GM12878 (cell line): ENCODE measurements at regions not wholly inside any gene's neighbourhood (a gene's known extent, or its start where the extent isn't known, plus 50 kb on each side); places are given as distances from the start of the nearest gene placed in this dataset.

Source experiments
- ATAC-seq: fragments of 200-7000 bp; cut with Tn5 transposase; 3 replicates; pipeline ENCODE4 v1.9.1; 2020; ENCODE audit warnings: mild to moderate bottlenecking, moderate library complexity
- BruUV-seq: library from RNA; stranded (reverse); fragments of 400-500 nt; replicated peaks from 2 replicates; lab custom pipeline; 2021; lab: Mats Ljungman, UMichigan
- CTCF ChIA-PET: fragments of 300-600 bp; sonication (Branson Sonifier 250); formaldehyde crosslinking; extraction: SDS; loops from one replicate; lab custom pipeline; 2021; ENCODE audit warnings: inconsistent platforms; lab: Yijun Ruan, JAX
- POLR2A ChIA-PET: fragments of 350-600 bp; formaldehyde crosslinking; extraction: SDS; loops from one replicate; lab custom pipeline; 2021; ENCODE audit warnings: inconsistent platforms; lab: Charles Lee
- RAD21 ChIA-PET: fragments of 300-600 bp; sonication (Branson Sonifier 250); formaldehyde crosslinking; loops from one replicate; lab custom pipeline; 2023; ENCODE audit warnings: antibody characterized with exemption; ENCODE audit not compliant: unreplicated experiment; lab: Charles Lee
- SMC1A ChIA-PET: fragments of 300-600 bp; sonication (Branson Sonifier 250); formaldehyde crosslinking; loops from one replicate; lab custom pipeline; 2023; ENCODE audit not compliant: unreplicated experiment, uncharacterized antibody; lab: Charles Lee
- DNase-seq: peaks from one replicate; pipeline ENCODE4 v3.0.0-alpha.2; 2011; ENCODE audit warnings: low read depth, low spot score
- FAIRE-seq: peaks from 3 replicates; lab custom pipeline; 2011; peaks lifted over from hg19 to GRCh38; lab: Jason Lieb, UNC
- H2AFZ ChIP-seq: 2 replicates; pipeline ENCODE4 v1.6.0; 2011; ENCODE audit warnings: low read depth, low read length, control low read depth; ENCODE audit not compliant: control insufficient read depth
- H3K27ac ChIP-seq: 2 replicates; pipeline ENCODE4 v1.5.1; 2011; ENCODE audit warnings: control low read depth; ENCODE audit not compliant: control insufficient read depth, insufficient read depth
- H3K27me3 ChIP-seq, 2 experiments: replicated peaks in 1 of 2; 2 replicates each; pipeline versions ENCODE4 v1.6.0 to v1.6.1; 2011; ENCODE audit warnings: low read length in 1 of 2; ENCODE audit not compliant: control insufficient read depth in 2 of 2, insufficient read depth in 2 of 2
- H3K36me3 ChIP-seq, 2 experiments: 2 replicates each; pipeline ENCODE4 v1.5.1; 2011; ENCODE audit warnings: low read length in 1 of 2; ENCODE audit not compliant: control insufficient read depth in 2 of 2, insufficient read depth in 2 of 2
- H3K4me1 ChIP-seq: 2 replicates; pipeline ENCODE4 v1.6.1; 2011; ENCODE audit warnings: mild to moderate bottlenecking, low read length, moderate library complexity, mixed read lengths; ENCODE audit not compliant: control insufficient read depth, insufficient read depth
- H3K4me2 ChIP-seq: 2 replicates; pipeline ENCODE4 v1.6.0; 2011; ENCODE audit warnings: control low read depth; ENCODE audit not compliant: control insufficient read depth, insufficient read depth
- H3K4me3 ChIP-seq: fragments of 200-600 bp; sonication (generic); 2 replicates; pipeline ENCODE4 v1.5.1; 2016
- H3K79me2 ChIP-seq: 2 replicates; pipeline ENCODE4 v1.6.0; 2011; ENCODE audit warnings: low read length; ENCODE audit not compliant: control insufficient read depth, insufficient read depth
- H3K9ac ChIP-seq: 2 replicates; pipeline ENCODE4 v1.8.0; 2011; ENCODE audit warnings: low read length, control low read depth, mixed read lengths; ENCODE audit not compliant: control insufficient read depth, insufficient read depth
- H3K9me3 ChIP-seq: replicated peaks from 3 replicates; pipeline ENCODE4 v1.5.1; 2011; ENCODE audit warnings: mild to moderate bottlenecking, low read length; ENCODE audit not compliant: control insufficient read depth, insufficient read depth
- H4K20me1 ChIP-seq: 2 replicates; pipeline ENCODE4 v1.6.0; 2011; ENCODE audit not compliant: control insufficient read depth, insufficient read depth
- ASH2L ChIP-seq: fragments of 300-600, 200-600 bp; sonication (generic); IDR thresholded peaks from 2 replicates; pipeline ENCODE4 v1.6.1; 2017; ENCODE audit warnings: low read depth, mild to moderate bottlenecking, borderline replicate concordance
- NFIC ChIP-seq: IDR thresholded peaks from 2 replicates; pipeline ENCODE4 v1.6.1; 2012; ENCODE audit warnings: low read depth, mild to moderate bottlenecking, inconsistent platforms, low read length, moderate library complexity
- NFYB ChIP-seq: IDR thresholded peaks from 2 replicates; pipeline ENCODE4 v1.6.1; 2011; ENCODE audit warnings: low read depth, mild to moderate bottlenecking, low read length, improper control_type of control experiment, moderate library complexity; ENCODE audit not compliant: insufficient read depth
- NR2C1 ChIP-seq: fragments of 450-650 bp; IDR thresholded peaks from 2 replicates; pipeline ENCODE4 v1.6.1; 2017; ENCODE audit warnings: antibody characterized with exemption, mild to moderate bottlenecking, moderate library complexity
- SREBF1 ChIP-seq: IDR thresholded peaks from 2 replicates; pipeline ENCODE4 v1.6.1; 2012; ENCODE audit warnings: mild to moderate bottlenecking, low read length
- WGBS: methylation state at CpG from one replicate; pipeline ENCODE4 v1.1.6; 2016; ENCODE audit warnings: low lambda C conversion rate; ENCODE audit not compliant: insufficient replicate concordance, insufficient coverage; ENCODE audit errors: missing lambda C conversion rate; 5-methylcytosine and 5-hydroxymethylcytosine counted together
- in situ Hi-C: fragments of 300-500 bp; cut with MboI; formaldehyde crosslinking; loops from 9 replicates; pipeline ENCODE4 v1.14.3; 2018; ENCODE audit warnings: mixed read lengths
- intact Hi-C: fragments of 100-400 bp; cut with micrococcal nuclease; formaldehyde crosslinking; loops from one replicate; pipeline ENCODE4 v1.14.2; 2022; ENCODE audit not compliant: unreplicated experiment
- TF ChIP-seq, protein P1 (sequence below): fragments of 450-650 bp; IDR thresholded peaks from 2 replicates; pipeline ENCODE4 v1.6.1; 2016; ENCODE audit warnings: mild to moderate bottlenecking

- CTCF ChIA-PET: no interaction called here
- Histone ChIP-seq H3K4me2 (no peak overlapping the region), H3K9ac (no peak overlapping the region), H3K4me1 (no peaks in the 10 kb centered on the region), H3K9me3 (no peaks in the 10 kb centered on the region), H3K27me3 (no peaks in the 10 kb centered on the region), H3K79me2 (no peaks in the 10 kb centered on the region), H4K20me1 (no peaks in the 10 kb centered on the region), H2AFZ (no peak overlapping the region), H3K36me3 (no peaks in the 10 kb centered on the region), H3K4me3 (no peak overlapping the region), H3K27ac (no peak overlapping the region)
- RAD21 ChIA-PET: no interaction called here
- TF ChIP-seq NFYB: no peak
- ATAC-seq (no peak), DNase-seq (no peak), FAIRE-seq (no peak)
- POLR2A ChIA-PET: no interaction called here
- 0% methylated on average over 5 of the region's 5 CpGs for WGBS
- no TSS peak for BruUV-seq
- intact Hi-C loops (no loop called here), in situ Hi-C loops (no loop called here)
- SMC1A ChIA-PET: no interaction called here
Observed at GRCh38 chr5:155624597-155625241, 611.2 kb downstream of the KIF4B start.

DNA sequence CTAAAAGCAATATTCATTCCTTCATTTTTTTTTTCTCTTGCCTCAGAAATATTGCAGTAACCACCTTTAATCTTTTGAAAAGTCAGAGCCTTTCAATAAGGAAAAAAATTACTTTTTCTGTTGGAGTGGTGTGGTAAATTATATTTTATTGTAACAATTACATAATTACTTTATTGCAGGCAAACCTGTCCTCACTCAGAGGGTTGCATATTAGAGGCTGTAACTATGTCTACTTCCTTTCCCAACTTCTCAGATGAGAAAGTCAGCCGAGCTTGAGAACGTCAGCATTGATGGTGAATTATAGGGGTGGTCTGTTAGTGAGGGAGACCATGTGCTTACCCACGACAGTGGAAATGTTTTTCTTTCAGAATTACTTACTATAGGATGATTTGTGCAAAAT, 611.8 kb downstream of the KIF4B start:
- DNase-seq (no peak), ATAC-seq (no peak), FAIRE-seq (no peak)
- intact Hi-C loops (no loop called here), in situ Hi-C loops (no loop called here)
- POLR2A ChIA-PET: no interaction called here
- no peak overlapping the region for H3K4me3 ChIP-seq
- H3K4me2 ChIP-seq: no peak overlapping the region
- H3K9ac ChIP-seq: no peak overlapping the region
- SMC1A ChIA-PET: no interaction called here
- RAD21 ChIA-PET: no interaction called here
- no peaks in the 10 kb centered on the region for H3K79me2 ChIP-seq
- no peaks in the 10 kb centered on the region for H3K36me3 ChIP-seq
- no peak overlapping the region for H2AFZ ChIP-seq
- H3K9me3 ChIP-seq: no peaks in the 10 kb centered on the region
- CTCF ChIA-PET: interaction anchor here (0.6 to 0.7 kb wide), 2 partner anchors 40 to 793 kb away, joined by 3 read pairs; no protein-coding TSS in a partner anchor
- H4K20me1 ChIP-seq: no peaks in the 10 kb centered on the region
- no peaks in the 10 kb centered on the region for H3K27me3 ChIP-seq
- H3K27ac ChIP-seq: no peak overlapping the region
- TF ChIP-seq NFIC: no peak
- TF ChIP-seq ASH2L: no peak
- no peak for TF ChIP-seq SREBF1
- no peak for TF ChIP-seq NR2C1
- TF ChIP-seq, protein P1, sequence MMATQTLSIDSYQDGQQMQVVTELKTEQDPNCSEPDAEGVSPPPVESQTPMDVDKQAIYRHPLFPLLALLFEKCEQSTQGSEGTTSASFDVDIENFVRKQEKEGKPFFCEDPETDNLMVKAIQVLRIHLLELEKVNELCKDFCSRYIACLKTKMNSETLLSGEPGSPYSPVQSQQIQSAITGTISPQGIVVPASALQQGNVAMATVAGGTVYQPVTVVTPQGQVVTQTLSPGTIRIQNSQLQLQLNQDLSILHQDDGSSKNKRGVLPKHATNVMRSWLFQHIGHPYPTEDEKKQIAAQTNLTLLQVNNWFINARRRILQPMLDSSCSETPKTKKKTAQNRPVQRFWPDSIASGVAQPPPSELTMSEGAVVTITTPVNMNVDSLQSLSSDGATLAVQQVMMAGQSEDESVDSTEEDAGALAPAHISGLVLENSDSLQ: no peak
- no peaks in the 10 kb centered on the region for H3K4me1 ChIP-seq
- no TSS peak for BruUV-seq
- whole genome bisulfite sequencing: 0% methylated on average over 3 of the region's 3 CpGs
